Esophagus muscularis mucosa (tissue), 4 donors: ENCODE measurements at regions not wholly inside any gene's neighbourhood (a gene's known extent, or its start where the extent isn't known, plus 50 kb on each side); places are given as distances from the start of the nearest gene placed in this dataset.

Source experiments
- DNase-seq: peaks from one replicate; pipeline ENCODE4 v3.0.0-alpha.2; 2017; ENCODE audit errors: extremely low spot score
- H3K27ac ChIP-seq, 4 donors: fragments of 200-600 bp; sonication (generic); replicated peaks in 1 of 4; 1 replicate in 3 of 4; 2 replicates in 1 of 4; pipeline ENCODE4 v1.5.1; 2016 to 2019; ENCODE audit warnings: mild to moderate bottlenecking in 1 of 4
- H3K27me3 ChIP-seq, 4 donors: fragments of 200-600 bp; sonication (generic); one replicate each; pipeline versions ENCODE4 v1.5.1 to v1.6.0; 2016 to 2019
- H3K36me3 ChIP-seq, 4 donors: fragments of 200-600 bp; sonication (generic); one replicate each; pipeline ENCODE4 v1.5.1; 2016 to 2019
- H3K4me1 ChIP-seq, 4 donors: fragments of 200-600 bp; sonication (generic); one replicate each; pipeline ENCODE4 v1.5.1; 2016 to 2019
- H3K4me3 ChIP-seq, 4 donors: fragments of 200-600 bp; sonication (generic); 1 replicate in 2 of 4; 2 replicates in 2 of 4; pipeline ENCODE4 v1.5.1; 2016 to 2019; ENCODE audit warnings: mild to moderate bottlenecking in 4 of 4, moderate library complexity in 1 of 4
- H3K9me3 ChIP-seq, 4 donors: fragments of 200-600 bp; sonication (generic); 1 replicate in 3 of 4; 2 replicates in 1 of 4; pipeline ENCODE4 v1.5.1; 2016 to 2019
- CTCF ChIP-seq, 3 experiments: fragments of 200-600 bp in 2 of 3; fragments of 450-650 bp in 1 of 3; sonication (generic) in 2 of 3; IDR thresholded peaks; one replicate each; pipeline ENCODE4 v1.5.1; 2017 to 2019; ENCODE audit warnings: antibody characterized with exemption in 3 of 3, mild to moderate bottlenecking in 2 of 3, moderate library complexity in 1 of 3
- EP300 ChIP-seq: sonication (generic); formaldehyde crosslinking; IDR thresholded peaks from one replicate; pipeline ENCODE4 v1.6.1; 2017; ENCODE audit warnings: antibody characterized with exemption
- POLR2A ChIP-seq: fragments of 450-650 bp; IDR thresholded peaks from one replicate; pipeline ENCODE4 v1.6.1; 2017; ENCODE audit warnings: antibody characterized with exemption, moderate library complexity, mild to moderate bottlenecking, low read depth
- POLR2AphosphoS5 ChIP-seq, 2 donors: sonication (generic); formaldehyde crosslinking; IDR thresholded peaks; one replicate each; pipeline ENCODE4 v1.6.1; 2017; ENCODE audit warnings: antibody characterized with exemption in 2 of 2
- WGBS: methylation state at CpG from one replicate; pipeline ENCODE4 v1.1.5; 2018; 5-methylcytosine and 5-hydroxymethylcytosine counted together
- intact Hi-C: fragments of 100-400 bp; cut with DNase I; formaldehyde crosslinking; loops from one replicate; pipeline ENCODE4 v1.15.1; 2023

- TF ChIP-seq EP300: no peak
- Histone ChIP-seq H3K36me3 (no peaks in the 10 kb centered on the region), H3K9me3 (no peaks in the 10 kb centered on the region), H3K27me3 (no peaks in the 10 kb centered on the region), H3K27ac (no peak overlapping the region), H3K4me1 (peaks cover 4 to 22% (median 17%) of the 10 kb centered on the region in 4 donors), H3K4me3 (no peak overlapping the region)
- intact Hi-C loops: no loop called here
- no peak for DNase-seq
Observed at GRCh38 chr12:19737019-19737418, 297.7 kb downstream of the AEBP2 start.

- WGBS: 61% methylated on average over 3 of the region's 3 CpGs
- DNase-seq: no peak
Observed at GRCh38 chr12:19739195-19739776, 300.0 kb downstream of the AEBP2 start.

GRCh38 chr12:19740472-19741131 is 301.3 kb downstream of the AEBP2 start:
- H3K4me1 ChIP-seq: peaks cover 14 to 35% (median 28%) of the 10 kb centered on the region in 4 donors
- intact Hi-C loops: loop anchor here (10.0 kb wide), 1 partner anchor 624 kb away; the partner anchor contains the start of gene PDE3A
- H3K4me3 ChIP-seq: no peak overlapping the region
- 77% methylated on average over 7 of the region's 7 CpGs for WGBS
- H3K27ac ChIP-seq: peak overlapping the region in 2 of 4 donors; percentile 19 to 39
- no peaks in the 10 kb centered on the region for H3K27me3 ChIP-seq
- H3K36me3 ChIP-seq: no peaks in the 10 kb centered on the region
- no peaks in the 10 kb centered on the region for H3K9me3 ChIP-seq
- TF ChIP-seq POLR2A (no peak), EP300 (no peak), CTCF (IDR thresholded peaks at IDR 0.05) (no peak), POLR2AphosphoS5 (IDR thresholded peaks at IDR 0.05) (no peak)
- no peak for DNase-seq

More at GRCh38 chr12:19739195-19739776, 300.0 kb downstream of the AEBP2 start:
- TF ChIP-seq POLR2A (no peak), EP300 (no peak), CTCF (IDR thresholded peaks at IDR 0.05) (peak; percentile 59 to 70 (median 68)), POLR2AphosphoS5 (IDR thresholded peaks at IDR 0.05) (no peak)
- peaks cover 5 to 27% (median 20%) of the 10 kb centered on the region in 4 donors for H3K4me1 ChIP-seq
- H3K27me3 ChIP-seq: no peaks in the 10 kb centered on the region
- intact Hi-C loops: no loop called here
- no peaks in the 10 kb centered on the region for H3K9me3 ChIP-seq
- H3K27ac ChIP-seq: no peak overlapping the region
- no peak overlapping the region for H3K4me3 ChIP-seq
- no peaks in the 10 kb centered on the region for H3K36me3 ChIP-seq

GRCh38 chr12:19741132-19741489 is 301.8 kb downstream of the AEBP2 start:
- Histone ChIP-seq H3K27me3 (no peaks in the 10 kb centered on the region), H3K9me3 (no peaks in the 10 kb centered on the region), H3K36me3 (no peaks in the 10 kb centered on the region), H3K4me1 (peaks cover 14 to 35% (median 28%) of the 10 kb centered on the region in 4 donors), H3K4me3 (no peak overlapping the region), H3K27ac (peak overlapping the region in 3 of 4 donors; percentile 15 to 39 (median 19))
- no peak for DNase-seq
- WGBS: 60% methylated on average over 3 of the region's 3 CpGs
- intact Hi-C loops: loop anchor here (10.0 kb wide), 1 partner anchor 624 kb away; the partner anchor contains the start of gene PDE3A
- TF ChIP-seq CTCF (IDR thresholded peaks at IDR 0.05): no peak
- TF ChIP-seq POLR2A: no peak
- TF ChIP-seq EP300: no peak
- no peak for TF ChIP-seq POLR2AphosphoS5 (IDR thresholded peaks at IDR 0.05)

- intact Hi-C loops: loop anchor here (10.0 kb wide), 1 partner anchor 620 kb away; the partner anchor contains the start of gene PDE3A
- Histone ChIP-seq H3K27ac (peak overlapping the region in 2 of 4 donors; percentile 28 to 41), H3K4me1 (peaks cover 14 to 31% (median 26%) of the 10 kb centered on the region in 4 donors)
Observed at GRCh38 chr12:19744705-19745218, 305.5 kb downstream of the AEBP2 start.

More at GRCh38 chr12:19744705-19745218, 305.5 kb downstream of the AEBP2 start:
- no peaks in the 10 kb centered on the region for H3K27me3 ChIP-seq
- DNase-seq: no peak
- WGBS: 46% methylated on average over 4 of the region's 4 CpGs
- no peaks in the 10 kb centered on the region for H3K36me3 ChIP-seq
- peaks cover 0 to 8% (median 2%) of the 10 kb centered on the region in 4 donors for H3K9me3 ChIP-seq
- no peak overlapping the region for H3K4me3 ChIP-seq
- TF ChIP-seq EP300 (no peak), CTCF (IDR thresholded peaks at IDR 0.05) (no peak), POLR2A (no peak), POLR2AphosphoS5 (IDR thresholded peaks at IDR 0.05) (peak in 1 of 2 donors; percentile 60)
